ENCODE measurements at regions not wholly inside any gene's neighbourhood (a gene's known extent, or its start where the extent isn't known, plus 50 kb on each side); places are given as distances from the start of the nearest gene placed in this dataset.

DNA sequence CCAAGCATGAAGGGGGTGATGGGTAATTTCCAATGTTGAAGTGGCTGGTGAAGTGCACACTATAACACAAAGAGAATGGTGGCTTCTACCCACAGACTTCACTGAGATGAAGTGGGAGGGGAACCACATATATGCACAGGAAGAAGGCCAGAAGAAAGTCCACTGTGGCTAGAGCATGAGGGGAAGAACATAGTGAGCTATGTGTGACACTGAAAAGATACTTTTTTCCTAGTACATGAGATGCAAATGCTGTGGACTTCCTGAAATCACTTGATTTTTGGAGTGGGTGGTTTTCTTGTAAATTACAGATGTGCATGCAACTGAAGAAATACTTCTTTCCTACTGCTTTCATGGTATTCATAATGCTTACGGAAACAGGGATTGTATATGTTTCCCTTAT, 115.6 kb upstream of the PHYHIPL start (continued):
- TF ChIP-seq CUX1 (IDR thresholded peaks at IDR 0.05; ENCODE audit: insufficient replicate concordance, low read depth, low read length) (peak; percentile 31), GATAD2B (conservative IDR thresholded peaks at IDR 0.05; ENCODE audit: low read depth) (0 out of 2 replicates have a peak, but pooled peaks have one; percentile 47), HDGF (IDR thresholded peaks at IDR 0.05) (0 out of 2 replicates have a peak, but pooled peaks have one; percentile 22), RBBP5 (conservative IDR thresholded peaks at IDR 0.05) (no peak), CHD4 (IDR thresholded peaks at IDR 0.05) (no peak)
- TF ChIP-seq, protein P1, sequence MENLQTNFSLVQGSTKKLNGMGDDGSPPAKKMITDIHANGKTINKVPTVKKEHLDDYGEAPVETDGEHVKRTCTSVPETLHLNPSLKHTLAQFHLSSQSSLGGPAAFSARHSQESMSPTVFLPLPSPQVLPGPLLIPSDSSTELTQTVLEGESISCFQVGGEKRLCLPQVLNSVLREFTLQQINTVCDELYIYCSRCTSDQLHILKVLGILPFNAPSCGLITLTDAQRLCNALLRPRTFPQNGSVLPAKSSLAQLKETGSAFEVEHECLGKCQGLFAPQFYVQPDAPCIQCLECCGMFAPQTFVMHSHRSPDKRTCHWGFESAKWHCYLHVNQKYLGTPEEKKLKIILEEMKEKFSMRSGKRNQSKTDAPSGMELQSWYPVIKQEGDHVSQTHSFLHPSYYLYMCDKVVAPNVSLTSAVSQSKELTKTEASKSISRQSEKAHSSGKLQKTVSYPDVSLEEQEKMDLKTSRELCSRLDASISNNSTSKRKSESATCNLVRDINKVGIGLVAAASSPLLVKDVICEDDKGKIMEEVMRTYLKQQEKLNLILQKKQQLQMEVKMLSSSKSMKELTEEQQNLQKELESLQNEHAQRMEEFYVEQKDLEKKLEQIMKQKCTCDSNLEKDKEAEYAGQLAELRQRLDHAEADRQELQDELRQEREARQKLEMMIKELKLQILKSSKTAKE (IDR thresholded peaks at IDR 0.05; ENCODE audit: low read depth, poor library complexity, severe bottlenecking), result no peak
- TF ChIP-seq, protein P2, sequence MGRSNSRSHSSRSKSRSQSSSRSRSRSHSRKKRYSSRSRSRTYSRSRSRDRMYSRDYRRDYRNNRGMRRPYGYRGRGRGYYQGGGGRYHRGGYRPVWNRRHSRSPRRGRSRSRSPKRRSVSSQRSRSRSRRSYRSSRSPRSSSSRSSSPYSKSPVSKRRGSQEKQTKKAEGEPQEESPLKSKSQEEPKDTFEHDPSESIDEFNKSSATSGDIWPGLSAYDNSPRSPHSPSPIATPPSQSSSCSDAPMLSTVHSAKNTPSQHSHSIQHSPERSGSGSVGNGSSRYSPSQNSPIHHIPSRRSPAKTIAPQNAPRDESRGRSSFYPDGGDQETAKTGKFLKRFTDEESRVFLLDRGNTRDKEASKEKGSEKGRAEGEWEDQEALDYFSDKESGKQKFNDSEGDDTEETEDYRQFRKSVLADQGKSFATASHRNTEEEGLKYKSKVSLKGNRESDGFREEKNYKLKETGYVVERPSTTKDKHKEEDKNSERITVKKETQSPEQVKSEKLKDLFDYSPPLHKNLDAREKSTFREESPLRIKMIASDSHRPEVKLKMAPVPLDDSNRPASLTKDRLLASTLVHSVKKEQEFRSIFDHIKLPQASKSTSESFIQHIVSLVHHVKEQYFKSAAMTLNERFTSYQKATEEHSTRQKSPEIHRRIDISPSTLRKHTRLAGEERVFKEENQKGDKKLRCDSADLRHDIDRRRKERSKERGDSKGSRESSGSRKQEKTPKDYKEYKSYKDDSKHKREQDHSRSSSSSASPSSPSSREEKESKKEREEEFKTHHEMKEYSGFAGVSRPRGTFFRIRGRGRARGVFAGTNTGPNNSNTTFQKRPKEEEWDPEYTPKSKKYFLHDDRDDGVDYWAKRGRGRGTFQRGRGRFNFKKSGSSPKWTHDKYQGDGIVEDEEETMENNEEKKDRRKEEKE (IDR thresholded peaks at IDR 0.05), result no peak

Measured in GM12878 (cell line).